ENCODE measurements at regions not wholly inside any gene's neighbourhood (a gene's known extent, or its start where the extent isn't known, plus 50 kb on each side); places are given as distances from the start of the nearest gene placed in this dataset.
A peak's percentile ranks its signal among the peaks of the same experiment; 100 is the strongest.

DNA sequence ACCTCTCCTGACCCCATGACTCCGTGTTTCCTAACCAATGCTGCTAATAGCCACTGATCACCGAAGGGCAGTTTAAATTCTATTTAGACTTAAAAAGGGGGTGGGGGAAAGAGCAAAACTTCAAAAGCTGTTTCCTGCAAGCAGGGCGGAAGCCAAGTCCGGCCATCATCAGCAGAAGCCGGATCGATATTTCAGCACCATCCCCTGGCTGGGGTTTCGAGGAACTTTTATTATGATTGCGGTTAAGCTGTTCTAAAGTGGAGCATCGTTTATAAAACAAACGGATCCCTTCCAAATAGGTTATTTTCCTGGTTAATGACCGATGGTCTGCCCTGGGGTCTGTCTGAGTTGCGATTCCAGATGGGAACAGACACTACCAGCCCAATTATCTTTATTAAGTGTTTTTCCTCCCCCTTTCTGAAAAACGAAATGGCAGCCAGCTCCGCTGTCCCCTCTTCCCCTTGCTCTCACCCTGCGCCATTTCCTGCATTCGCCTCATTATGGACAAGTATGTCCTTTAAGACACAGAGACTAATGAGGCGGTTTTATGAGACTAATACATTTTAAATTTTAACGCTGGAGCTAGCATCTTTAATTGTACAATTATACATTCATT, 76.1 kb upstream of the IRX3 start:
- no peak for DNase-seq (ENCODE audit: low read depth)

DNA sequence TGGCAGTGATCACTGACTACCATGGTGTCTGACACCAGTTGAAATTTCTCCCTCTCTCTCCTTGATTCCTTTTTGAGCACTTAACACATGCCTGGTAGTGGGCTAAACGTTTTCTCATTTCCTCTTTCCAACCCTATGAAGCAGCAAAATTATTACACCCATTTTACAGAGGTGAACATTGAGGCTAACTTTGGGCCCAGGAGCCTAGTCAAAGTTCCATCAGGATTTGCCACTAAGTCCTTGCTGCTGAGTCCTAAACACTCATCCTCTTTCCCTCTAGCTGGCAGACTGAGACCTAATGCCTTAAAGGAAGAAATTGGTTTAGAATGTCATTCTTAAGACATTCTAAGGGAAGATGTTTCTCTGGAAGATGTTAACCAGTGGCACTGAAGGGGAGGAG, 74.7 kb upstream of the IRX3 start:
- DNase-seq (ENCODE audit: low read depth), result no peak

DNA sequence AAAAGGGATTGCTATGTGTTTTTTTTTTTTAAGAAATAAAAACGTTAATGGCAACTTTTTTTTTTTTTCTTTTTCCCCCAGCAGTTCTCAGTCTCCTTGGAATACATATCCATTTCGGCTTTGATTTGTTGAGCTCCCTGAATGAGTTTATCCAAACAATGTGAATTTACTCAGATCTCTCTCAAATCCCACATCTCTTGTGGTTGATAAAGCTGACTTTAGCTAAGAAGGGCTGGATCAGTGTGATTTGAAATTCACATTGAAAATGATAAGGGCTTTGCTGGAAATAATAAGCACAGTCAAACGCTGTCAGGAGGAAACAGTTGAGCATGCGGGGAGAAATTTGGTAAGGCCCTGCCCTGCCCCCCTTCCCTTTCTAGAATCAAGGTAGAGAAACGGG, 74.1 kb upstream of the IRX3 start:
- no peak for DNase-seq (ENCODE audit: low read depth)

DNA sequence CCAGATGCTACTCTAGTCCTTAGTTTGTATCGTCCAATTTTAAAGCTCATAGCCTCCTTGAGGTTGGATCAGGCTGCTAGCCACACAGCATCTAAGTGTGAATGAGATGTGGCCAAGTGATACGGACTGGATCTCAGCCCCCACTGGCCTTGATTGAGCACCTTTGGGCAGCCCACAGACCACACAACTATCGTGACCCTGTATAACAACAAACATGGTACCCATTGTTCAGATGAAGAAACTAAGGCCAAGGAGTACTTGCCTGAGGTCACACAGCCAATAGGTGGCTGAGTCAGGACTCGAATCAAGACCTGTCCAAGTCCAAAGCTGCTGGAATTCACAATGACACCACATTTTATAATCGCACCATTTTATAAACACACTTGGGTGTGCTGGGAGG, 73.0 kb upstream of the IRX3 start:
- no peak for DNase-seq (ENCODE audit: low read depth)

DNA sequence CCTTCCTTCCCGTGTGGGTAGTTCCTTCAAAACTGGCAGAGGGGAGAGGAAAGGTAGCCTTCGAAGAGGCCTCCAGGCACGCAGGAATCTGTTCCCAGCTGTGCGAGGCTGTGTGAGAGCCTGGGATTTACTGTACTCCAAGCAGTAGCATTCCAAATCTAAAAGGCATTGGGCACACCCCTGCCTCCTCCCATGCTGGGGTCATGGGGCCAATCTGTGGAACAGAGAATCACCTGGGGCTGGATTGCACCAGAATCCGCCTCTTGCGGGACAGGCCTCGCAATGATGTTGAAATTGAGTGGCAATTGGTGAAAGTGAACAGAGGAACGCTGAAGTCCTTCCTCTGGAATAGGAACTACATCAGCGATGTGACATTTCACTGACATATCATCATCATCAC, 72.5 kb upstream of the IRX3 start:
- no peak for DNase-seq (ENCODE audit: low read depth)

DNA sequence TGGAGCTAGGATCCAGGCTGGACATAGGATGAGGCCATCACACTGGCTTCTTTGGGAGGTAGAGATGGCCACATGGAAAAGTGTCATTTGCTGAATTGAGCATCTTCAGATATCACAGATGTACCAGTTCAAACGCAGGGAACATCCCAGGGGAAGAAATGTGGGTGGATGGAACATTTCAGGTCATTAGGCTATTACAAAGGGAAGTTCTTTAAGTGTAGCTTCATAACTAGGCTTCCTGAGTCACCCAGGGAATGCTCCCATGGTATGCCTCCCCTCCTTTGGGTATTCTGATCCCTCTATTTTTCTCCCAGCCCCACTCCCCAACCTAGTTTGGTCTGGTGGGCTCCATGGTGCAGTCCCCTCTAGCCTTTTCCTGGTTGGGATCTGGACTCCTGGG, 69.8 kb upstream of the IRX3 start:
- no peak for DNase-seq (ENCODE audit: low read depth)

DNA sequence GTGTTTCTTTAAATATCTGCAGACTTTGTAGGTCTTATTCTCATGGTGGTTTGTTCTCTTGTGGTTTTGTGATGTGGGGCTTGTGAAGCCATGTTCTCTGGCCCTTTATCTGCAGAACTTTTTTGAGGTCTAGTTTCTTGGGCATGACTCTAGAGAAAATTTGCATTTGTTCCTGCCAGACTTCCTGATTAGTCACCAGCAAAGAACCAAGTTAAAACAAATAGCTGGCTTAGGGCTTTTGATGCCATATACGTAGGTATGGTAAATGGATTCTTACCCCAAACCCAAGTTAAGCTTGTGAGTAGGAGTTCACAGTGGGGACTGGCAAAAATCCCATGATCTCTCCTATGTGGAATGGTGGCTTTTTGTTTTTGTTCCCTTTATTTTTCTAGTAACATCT, 68.7 kb upstream of the IRX3 start:
- DNase-seq (ENCODE audit: low read depth), result peak; percentile 72

DNA sequence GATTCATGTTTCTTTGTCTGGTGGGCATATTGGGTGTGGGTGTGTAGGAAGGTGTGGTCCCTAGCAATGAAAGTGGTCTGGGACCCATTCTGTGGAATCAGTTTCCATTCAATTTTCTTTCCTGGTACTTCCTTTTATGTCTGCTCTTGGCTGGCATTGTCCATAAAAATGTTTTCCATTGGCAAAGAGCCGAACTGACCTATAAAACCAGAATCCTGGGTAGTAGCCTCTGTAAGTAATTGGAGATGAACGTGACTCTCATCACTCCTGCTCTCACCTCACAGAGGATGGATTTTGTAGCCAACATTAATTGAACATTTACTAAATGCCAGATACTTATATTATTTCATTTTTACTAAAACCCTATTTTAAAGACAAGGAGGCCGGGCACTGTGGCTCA, 66.5 kb upstream of the IRX3 start:
- DNase-seq (ENCODE audit: low read depth), result no peak

DNA sequence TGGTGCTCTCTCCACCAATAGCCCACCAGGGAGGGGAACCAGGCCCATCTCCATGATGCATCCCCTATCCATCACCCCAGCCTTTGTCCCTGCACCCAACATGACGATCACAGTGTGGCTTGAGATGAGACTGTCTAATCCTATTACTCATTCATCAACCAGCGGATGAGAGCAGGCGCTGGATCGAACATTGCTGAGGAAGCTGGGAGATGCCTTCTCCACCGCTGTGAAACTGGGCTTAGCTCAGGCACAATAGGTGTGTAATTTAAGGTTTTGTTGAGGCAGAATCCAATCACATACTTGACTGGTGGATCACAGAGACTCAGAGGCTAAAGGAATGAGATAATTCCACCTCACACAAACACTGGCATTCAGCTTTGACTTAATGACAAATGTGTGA, 64.6 kb upstream of the IRX3 start:
- no peak for DNase-seq (ENCODE audit: low read depth)

DNA sequence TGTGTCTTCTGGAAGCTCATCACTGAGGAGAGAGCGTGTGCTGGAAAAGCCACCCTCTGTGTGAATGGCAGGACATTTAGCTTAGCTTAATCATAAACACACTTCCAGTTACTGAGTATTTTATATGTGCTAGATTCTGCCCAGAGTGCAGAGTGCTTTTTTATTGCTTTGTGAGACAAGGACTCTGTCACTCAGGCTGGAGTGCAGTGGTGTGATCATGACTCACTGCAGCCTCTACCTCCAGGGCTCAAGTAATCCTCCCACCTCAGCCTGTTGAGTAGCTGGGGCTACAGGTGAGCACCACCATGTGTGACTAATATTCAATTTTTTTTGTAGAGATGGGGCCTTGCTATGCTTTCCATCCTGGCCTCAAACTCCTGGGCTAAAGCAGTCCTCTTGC, 61.4 kb upstream of the IRX3 start:
- DNase-seq (ENCODE audit: low read depth), result no peak

DNA sequence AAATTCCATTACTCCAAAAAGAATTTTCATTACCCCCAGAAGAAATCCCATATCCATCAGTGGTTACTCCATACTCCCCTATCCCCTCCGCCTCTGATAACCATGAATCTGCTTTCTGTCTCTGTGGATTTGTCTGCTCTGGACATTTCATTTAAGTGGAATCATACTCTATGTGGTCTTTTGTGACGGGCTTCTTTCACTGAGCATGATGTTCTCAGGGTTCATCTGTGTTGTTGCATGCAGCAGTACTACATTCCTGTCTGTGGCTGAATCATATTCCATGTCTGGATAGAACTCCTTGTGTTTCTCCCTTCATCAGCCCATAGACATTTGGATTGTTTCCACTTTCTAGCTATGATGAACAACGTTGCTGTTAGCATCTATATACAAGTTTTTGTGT, 59.5 kb upstream of the IRX3 start:
- no peak for DNase-seq (ENCODE audit: low read depth)

DNA sequence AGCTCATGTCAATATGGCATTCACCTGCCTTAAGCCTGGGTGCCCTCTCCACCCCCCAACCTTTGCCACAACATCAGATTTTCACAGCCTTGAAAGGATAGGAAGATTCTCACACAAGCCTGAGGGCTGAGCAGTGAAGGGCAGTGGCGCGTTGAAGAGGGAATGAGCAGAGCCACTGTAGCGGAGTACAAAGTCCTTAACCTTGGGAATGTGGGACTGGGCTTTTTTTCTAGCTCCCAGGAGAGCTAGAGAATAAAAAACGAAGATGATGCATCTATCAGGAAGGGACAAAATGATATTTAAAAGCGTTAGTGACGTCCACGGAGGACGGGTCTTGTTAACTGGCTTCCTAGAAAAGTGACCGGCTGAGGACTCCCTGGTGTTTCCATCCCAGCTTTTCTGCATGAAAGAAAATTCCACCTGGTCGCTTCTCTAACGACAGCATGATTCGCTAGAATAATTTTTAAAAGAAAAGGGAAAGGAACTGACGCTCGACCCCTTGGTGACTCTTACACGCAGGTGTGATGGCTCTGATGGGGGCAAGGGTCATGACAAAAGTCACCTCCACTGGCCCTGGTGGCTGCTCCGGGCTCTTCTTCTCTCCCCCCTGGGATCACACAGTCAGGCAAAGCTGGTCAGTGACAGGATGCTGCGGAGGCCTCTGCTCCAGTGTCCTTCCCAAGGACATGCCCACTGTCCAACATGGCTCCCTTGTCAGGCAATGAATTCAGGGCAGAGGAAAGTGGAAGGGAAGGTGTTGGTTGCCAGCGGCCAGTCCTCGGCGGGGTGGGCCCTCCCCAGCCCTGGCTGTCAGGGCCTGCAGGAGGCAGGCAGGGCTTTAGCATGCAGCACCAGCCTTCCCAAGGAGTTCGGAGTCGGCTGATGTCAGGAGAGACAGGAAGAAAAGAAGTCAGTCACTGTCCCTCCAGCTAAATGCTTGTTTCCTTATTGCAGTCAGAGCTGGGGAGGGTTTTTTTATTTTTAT, 58.4 kb upstream of the IRX3 start:
- no peak for DNase-seq (ENCODE audit: low read depth)

DNA sequence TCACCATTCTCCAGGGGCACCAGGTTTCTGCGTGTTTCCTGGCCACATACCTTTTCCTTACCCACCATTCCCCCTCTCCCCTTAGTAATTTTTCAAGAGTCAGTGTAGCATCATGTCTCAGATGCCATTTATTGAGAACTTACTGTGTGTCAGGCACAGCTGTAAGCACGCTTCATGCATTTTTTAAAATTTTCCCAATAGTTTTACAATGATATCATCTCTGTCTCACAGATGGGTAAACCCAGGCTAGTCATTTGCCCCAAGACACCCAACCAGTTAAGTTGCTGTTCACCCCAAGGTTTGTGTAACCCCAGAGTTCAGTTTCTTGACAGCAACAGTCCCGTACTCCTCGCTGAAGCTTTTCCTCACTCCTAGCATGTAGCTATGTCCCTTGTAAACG, 56.4 kb upstream of the IRX3 start:
- peak; percentile 36 for DNase-seq (ENCODE audit: low read depth)

DNA sequence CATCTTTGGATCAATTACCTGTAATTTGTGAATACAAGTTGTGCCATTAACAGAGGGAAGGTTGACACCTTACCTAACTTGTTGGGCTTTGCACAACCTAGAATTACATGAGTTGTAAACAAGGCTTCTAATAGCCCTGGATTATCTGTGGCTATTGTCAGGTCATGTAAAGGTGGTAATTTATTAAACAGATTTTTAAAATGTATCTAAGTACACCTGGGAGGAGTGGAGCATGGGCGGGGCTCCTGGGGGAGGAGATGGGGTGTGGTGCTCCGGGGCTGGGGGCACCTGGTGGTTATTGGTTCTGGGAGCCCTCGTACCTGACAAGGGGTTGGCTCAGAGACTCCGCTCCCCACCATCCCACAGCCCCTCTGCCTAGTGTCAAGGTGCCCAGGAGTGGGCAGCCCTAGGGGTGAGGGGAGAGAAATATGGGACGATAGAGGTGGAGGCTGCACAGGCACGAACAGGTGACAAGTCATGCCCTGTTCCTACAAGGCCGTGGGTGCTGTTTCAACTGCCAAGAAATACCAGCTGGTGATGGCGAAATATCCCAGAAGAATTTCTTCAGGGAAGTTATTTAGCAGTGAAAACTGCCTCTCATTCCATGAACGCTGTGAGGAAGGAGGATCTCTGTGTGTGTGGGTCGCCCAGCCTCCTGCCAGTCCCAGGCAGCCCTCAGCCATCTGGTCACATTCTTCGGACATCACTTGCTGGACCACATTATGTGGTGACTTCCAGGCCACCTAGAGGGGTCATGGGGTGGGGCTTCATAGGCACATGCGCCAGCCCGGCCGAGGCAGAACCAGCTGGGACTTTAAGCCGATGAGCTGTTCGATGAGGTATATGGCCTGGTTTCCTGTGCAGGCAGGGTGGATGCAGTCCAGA, 55.5 kb upstream of the IRX3 start:
- DNase-seq (ENCODE audit: low read depth), result no peak

DNA sequence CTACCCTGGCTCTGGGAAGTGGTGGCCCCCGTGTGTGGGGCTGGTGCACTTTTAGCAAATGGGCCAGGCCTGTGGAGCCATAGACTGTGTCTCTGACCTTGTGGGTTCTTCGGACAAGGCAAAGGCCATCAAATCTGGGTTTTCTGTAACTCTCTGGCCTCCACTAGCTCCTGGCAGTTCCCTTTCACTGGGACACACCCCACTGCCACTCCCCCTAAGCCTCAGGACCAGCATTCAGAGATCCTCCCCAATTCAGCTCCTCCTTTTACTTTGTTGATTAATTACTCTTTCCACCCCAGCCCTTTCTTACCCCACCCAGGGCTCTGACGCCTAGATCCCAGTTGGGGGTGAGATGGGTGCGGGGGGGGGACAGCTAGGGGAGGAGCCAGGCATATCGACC, 53.9 kb upstream of the IRX3 start:
- no peak for DNase-seq (ENCODE audit: low read depth)

DNA sequence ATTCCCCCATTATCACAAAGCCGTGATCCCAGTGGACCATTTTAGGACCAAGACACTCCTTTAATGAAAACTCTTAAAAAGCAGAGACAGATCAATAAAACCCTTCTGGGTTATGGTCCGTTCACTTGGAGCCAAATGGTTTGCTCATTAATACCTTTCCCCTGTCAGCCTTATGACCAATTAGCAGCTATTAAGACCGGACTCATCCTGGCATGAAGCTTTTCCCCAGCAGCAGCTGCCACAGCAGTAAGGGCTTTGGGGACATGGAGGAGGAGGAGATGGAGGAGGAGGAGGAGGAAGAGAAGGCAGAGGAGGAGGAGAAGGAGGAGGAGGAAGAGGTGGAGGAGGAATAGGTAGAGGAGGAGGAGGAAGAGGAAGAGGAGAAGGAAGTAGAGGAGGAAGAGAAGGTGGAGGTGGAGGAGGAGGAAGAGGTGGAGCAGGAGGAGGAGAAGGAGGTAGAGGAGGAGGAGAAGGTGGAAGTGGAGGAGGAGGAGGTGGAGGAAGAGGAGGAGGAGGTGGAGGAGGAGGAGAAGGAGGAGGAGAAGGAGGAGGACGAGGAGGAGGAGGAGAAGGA, 50.1 kb upstream of the IRX3 start:
- no peak for DNase-seq (ENCODE audit: low read depth)

Data from iris pigment epithelial cell (primary cell).